Esophagus muscularis mucosa (tissue), 4 donors: ENCODE measurements at regions not wholly inside any gene's neighbourhood (a gene's known extent, or its start where the extent isn't known, plus 50 kb on each side); places are given as distances from the start of the nearest gene placed in this dataset.

ENCODE experiments used
- DNase-seq: peaks from one replicate; pipeline ENCODE4 v3.0.0-alpha.2; 2017; ENCODE audit errors: extremely low spot score
- H3K27ac ChIP-seq, 4 donors: fragments of 200-600 bp; sonication (generic); replicated peaks in 1 of 4; 1 replicate in 3 of 4; 2 replicates in 1 of 4; pipeline ENCODE4 v1.5.1; 2016 to 2019; ENCODE audit warnings: mild to moderate bottlenecking in 1 of 4
- H3K27me3 ChIP-seq, 4 donors: fragments of 200-600 bp; sonication (generic); one replicate each; pipeline versions ENCODE4 v1.5.1 to v1.6.0; 2016 to 2019
- H3K36me3 ChIP-seq, 4 donors: fragments of 200-600 bp; sonication (generic); one replicate each; pipeline ENCODE4 v1.5.1; 2016 to 2019
- H3K4me1 ChIP-seq, 4 donors: fragments of 200-600 bp; sonication (generic); one replicate each; pipeline ENCODE4 v1.5.1; 2016 to 2019
- H3K4me3 ChIP-seq, 4 donors: fragments of 200-600 bp; sonication (generic); 1 replicate in 2 of 4; 2 replicates in 2 of 4; pipeline ENCODE4 v1.5.1; 2016 to 2019; ENCODE audit warnings: mild to moderate bottlenecking in 4 of 4, moderate library complexity in 1 of 4
- H3K9me3 ChIP-seq, 4 donors: fragments of 200-600 bp; sonication (generic); 1 replicate in 3 of 4; 2 replicates in 1 of 4; pipeline ENCODE4 v1.5.1; 2016 to 2019
- CTCF ChIP-seq, 3 experiments: fragments of 200-600 bp in 2 of 3; fragments of 450-650 bp in 1 of 3; sonication (generic) in 2 of 3; IDR thresholded peaks; one replicate each; pipeline ENCODE4 v1.5.1; 2017 to 2019; ENCODE audit warnings: antibody characterized with exemption in 3 of 3, mild to moderate bottlenecking in 2 of 3, moderate library complexity in 1 of 3
- EP300 ChIP-seq: sonication (generic); formaldehyde crosslinking; IDR thresholded peaks from one replicate; pipeline ENCODE4 v1.6.1; 2017; ENCODE audit warnings: antibody characterized with exemption
- POLR2A ChIP-seq: fragments of 450-650 bp; IDR thresholded peaks from one replicate; pipeline ENCODE4 v1.6.1; 2017; ENCODE audit warnings: antibody characterized with exemption, moderate library complexity, mild to moderate bottlenecking, low read depth
- POLR2AphosphoS5 ChIP-seq, 2 donors: sonication (generic); formaldehyde crosslinking; IDR thresholded peaks; one replicate each; pipeline ENCODE4 v1.6.1; 2017; ENCODE audit warnings: antibody characterized with exemption in 2 of 2
- WGBS: methylation state at CpG from one replicate; pipeline ENCODE4 v1.1.5; 2018; 5-methylcytosine and 5-hydroxymethylcytosine counted together
- intact Hi-C: fragments of 100-400 bp; cut with DNase I; formaldehyde crosslinking; loops from one replicate; pipeline ENCODE4 v1.15.1; 2023

DNA sequence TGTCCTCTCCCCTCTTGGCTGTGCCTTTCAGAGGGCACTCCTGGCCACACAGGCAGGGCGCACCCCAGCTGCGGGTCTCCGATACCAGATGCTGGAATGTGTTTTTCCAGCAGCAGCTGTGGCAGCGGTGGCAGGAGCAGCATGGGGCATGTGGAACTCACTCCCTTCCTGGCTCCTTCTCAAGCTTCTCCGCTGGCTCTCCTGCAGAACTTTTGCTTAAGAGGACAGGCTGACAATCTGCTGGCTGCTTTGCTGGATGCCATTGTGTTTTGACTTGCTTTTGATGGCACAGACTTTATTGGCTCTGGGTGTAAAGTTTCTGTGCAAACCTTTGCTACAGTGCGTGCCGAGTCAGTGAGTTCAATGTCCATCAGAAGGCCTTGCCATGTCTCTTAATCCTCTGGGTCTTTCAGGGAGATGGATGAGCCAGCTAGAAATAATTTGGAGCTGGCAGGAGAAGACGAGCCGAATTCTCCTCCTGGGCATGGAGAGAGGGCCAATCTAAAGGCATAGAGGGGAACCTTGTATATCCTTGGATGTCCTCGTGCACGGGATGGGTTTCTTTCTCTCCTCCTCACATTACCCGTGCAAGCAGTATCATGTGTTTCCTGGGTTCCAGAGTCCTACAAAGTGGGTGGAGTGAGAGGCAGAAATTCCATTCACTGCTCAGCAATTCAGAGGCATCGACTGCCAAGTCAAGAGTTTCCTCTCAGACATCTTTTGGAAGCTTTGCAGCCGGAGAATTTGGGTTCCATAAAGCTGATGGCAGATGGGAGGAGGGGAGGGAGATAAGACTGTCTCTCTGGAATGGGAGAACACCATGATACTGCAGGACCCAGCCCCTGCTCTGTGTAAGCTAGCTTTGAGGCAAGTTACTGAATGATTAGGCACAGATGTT is 231.2 kb downstream of the FGF9 start:
- intact Hi-C loops = no loop called here
- Histone ChIP-seq H3K4me1 (peaks cover 0 to 13% (median 8%) of the 10 kb centered on the region in 4 donors), H3K27ac (peak overlapping the region in 2 of 4 donors; percentile 19 to 26), H3K4me3 (no peak overlapping the region), H3K9me3 (no peaks in the 10 kb centered on the region), H3K27me3 (peaks cover 0 to 6% (median 0%) of the 10 kb centered on the region in 4 donors), H3K36me3 (no peaks in the 10 kb centered on the region)
- no peak for TF ChIP-seq POLR2AphosphoS5 (IDR thresholded peaks at IDR 0.05)
- no peak for TF ChIP-seq CTCF (IDR thresholded peaks at IDR 0.05)
- TF ChIP-seq POLR2A = no peak
- TF ChIP-seq EP300 = no peak
- 39% methylated on average over 11 of the region's 14 CpGs for WGBS
- no peak for DNase-seq

DNA sequence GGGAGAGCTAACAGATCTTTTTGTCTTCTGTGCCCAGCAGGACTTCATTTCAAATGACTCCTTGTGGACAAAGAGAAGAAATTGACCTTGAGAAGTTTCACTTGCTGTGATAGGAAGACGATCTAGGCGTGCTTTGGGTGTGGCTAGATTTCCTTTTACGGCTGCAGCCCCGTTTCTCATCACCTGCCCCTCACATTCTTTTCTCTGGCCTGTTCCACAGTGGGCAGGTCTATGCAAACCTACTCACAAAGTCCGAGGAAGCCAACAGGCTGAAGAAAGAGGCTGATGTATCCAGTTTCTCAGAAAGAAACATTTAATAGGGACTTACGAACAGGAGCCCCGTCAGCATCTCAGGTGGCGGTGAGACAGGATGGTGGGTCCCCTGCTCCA is 231.8 kb downstream of the FGF9 start:
- Histone ChIP-seq H3K4me1 (peaks cover 0 to 13% (median 8%) of the 10 kb centered on the region in 4 donors), H3K9me3 (no peaks in the 10 kb centered on the region), H3K27ac (peak overlapping the region in 3 of 4 donors; percentile 6 to 44 (median 43)), H3K36me3 (no peaks in the 10 kb centered on the region), H3K27me3 (peaks cover 0 to 6% (median 0%) of the 10 kb centered on the region in 4 donors), H3K4me3 (no peak overlapping the region)
- intact Hi-C loops = no loop called here
- TF ChIP-seq POLR2AphosphoS5 (IDR thresholded peaks at IDR 0.05) (no peak), POLR2A (no peak), EP300 (no peak), CTCF (IDR thresholded peaks at IDR 0.05) (no peak)
- 69% methylated on average over 8 of the region's 8 CpGs for WGBS
- no peak for DNase-seq

DNA sequence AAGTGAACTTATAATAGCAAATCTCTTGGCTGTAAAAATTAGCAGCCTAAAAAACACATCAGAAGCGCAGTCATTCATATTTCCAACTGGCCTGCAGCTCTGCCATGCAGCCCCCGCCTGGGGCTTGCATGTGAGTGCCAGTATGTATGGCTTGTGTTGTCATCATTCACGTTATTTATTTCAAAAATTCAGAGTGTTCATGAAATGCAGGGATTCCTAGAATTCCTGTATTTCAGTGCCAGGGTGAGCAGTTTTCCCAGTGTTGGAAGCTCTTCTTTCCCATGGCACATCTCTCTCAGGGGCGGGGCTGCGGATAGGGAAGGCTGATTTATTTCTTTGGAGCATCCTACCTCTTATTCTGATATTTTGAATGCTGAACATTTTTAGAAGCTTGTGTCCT is 234.6 kb downstream of the FGF9 start:
- intact Hi-C loops = no loop called here
- TF ChIP-seq EP300 = no peak
- Histone ChIP-seq H3K4me1 (peaks cover 0 to 13% (median 8%) of the 10 kb centered on the region in 4 donors), H3K4me3 (no peak overlapping the region), H3K9me3 (no peaks in the 10 kb centered on the region), H3K27ac (no peak overlapping the region), H3K27me3 (peaks cover 0 to 6% (median 0%) of the 10 kb centered on the region in 4 donors), H3K36me3 (no peaks in the 10 kb centered on the region)
- no peak for DNase-seq
- WGBS = 75% methylated on average over 5 of the region's 5 CpGs

DNA sequence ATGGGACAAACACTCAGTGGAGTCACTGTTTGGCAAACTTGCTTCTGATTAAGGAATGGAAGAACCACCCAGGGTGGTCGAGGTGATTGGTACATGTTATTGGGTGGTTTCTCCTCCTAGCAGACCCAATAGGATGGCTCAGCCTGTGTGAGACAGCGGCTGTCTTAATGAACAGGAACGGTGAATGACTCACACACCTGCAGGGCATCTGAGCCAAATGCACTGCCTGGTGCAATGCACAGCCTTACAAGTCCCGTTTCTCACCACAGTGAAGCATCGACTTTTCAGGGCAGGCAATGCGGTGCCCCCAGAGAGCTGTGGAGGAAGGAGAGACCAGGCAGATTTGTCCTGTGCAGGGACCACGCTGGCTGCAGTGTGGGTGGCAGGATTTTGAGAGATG is 238.5 kb downstream of the FGF9 start:
- intact Hi-C loops = no loop called here
- 80% methylated on average over 7 of the region's 7 CpGs for WGBS
- Histone ChIP-seq H3K27ac (no peak overlapping the region), H3K36me3 (no peaks in the 10 kb centered on the region), H3K9me3 (no peaks in the 10 kb centered on the region), H3K4me3 (no peak overlapping the region), H3K27me3 (no peaks in the 10 kb centered on the region), H3K4me1 (no peaks in the 10 kb centered on the region)
- no peak for DNase-seq
- no peak for TF ChIP-seq POLR2AphosphoS5 (IDR thresholded peaks at IDR 0.05)
- TF ChIP-seq CTCF (IDR thresholded peaks at IDR 0.05) = no peak
- TF ChIP-seq EP300 = no peak
- TF ChIP-seq POLR2A = no peak

DNA sequence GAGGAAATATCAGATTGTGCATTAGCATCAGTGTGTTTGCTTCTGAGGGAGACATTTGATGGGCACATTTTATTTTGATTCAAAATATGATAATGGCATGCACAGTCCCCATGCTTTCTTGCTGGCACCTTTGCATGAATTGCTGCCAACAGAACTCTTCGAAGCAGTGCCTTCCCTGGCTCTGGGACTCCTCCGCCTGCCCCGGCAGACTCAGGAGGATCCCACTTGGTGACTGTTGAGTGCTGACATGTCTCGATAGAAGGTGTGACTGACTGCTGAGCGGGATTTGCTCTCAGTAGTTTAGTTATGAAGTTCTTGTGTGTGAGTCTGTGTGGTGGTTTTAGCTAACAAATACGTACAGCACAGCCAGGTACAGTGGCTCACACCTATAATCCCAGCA is 239.7 kb downstream of the FGF9 start:
- H3K4me3 ChIP-seq = no peak overlapping the region
- H3K27me3 ChIP-seq = no peaks in the 10 kb centered on the region
- H3K36me3 ChIP-seq = no peaks in the 10 kb centered on the region
- intact Hi-C loops = no loop called here
- no peaks in the 10 kb centered on the region for H3K4me1 ChIP-seq
- TF ChIP-seq EP300 (no peak), POLR2AphosphoS5 (IDR thresholded peaks at IDR 0.05) (no peak), CTCF (IDR thresholded peaks at IDR 0.05) (no peak), POLR2A (no peak)
- no peak overlapping the region for H3K27ac ChIP-seq
- DNase-seq = no peak
- no peaks in the 10 kb centered on the region for H3K9me3 ChIP-seq
- WGBS = 93% methylated on average over 3 of the region's 6 CpGs
